HG03060 (cell line): ENCODE measurements at regions not wholly inside any gene's neighbourhood (a gene's known extent, or its start where the extent isn't known, plus 50 kb on each side); places are given as distances from the start of the nearest gene placed in this dataset.
"Not testable (repeated sequence)": the region's sequence is repeated elsewhere in the genome, so short reads cannot be mapped to it uniquely, and the experiment has no call there.

Experiments used
- ATAC-seq: cut with Tn5 transposase; IDR thresholded peaks from one replicate; pipeline ENCODE4 v1.9.1; 2021; ENCODE audit warnings: low read depth, moderate number of reproducible peaks; ENCODE audit not compliant: unreplicated experiment

DNA sequence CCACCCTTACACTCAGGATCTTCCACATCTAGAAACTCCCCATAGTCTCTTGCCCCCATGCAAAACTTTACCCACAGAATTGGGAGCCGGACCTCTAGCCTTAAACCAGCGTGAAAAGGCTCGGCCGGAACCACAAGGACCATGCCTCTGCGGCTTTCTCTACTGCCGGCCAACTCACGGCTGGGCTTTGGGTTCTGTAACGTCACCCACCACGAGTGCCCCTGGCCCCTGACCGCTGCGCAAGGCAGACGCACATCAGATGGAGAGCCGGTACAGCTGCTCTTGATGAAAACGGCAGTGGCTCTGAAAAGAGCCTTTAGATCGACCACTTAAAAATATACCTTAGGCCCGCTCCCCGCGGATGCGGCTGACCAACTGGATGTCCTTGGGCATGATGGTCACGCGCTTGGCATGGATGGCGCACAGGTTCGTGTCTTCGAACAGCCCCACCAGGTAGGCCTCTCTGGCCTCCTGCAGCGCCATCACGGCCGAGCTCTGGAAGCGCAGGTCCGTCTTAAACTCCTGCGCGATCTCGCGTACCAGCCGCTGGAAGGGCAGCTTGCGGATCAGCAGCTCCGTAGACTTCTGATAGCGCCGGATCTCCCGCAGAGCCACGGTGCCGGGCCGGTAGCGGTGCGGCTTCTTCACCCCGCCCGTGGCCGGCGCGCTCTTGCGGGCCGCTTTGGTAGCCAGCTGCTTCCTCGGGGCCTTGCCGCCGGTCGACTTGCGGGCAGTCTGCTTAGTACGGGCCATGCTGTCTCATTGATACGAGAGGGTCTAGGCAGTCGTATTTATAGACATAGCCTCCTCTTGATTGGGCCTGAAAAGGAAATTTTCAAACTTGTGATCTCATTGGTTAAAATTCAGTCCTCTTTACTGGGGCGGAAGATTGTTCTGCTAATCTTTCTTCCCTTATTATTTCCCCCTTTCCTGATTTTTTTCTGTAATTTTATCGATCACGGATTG lies 66.3 kb downstream of the FAM72C start:
- not testable (repeated sequence) for ATAC-seq

DNA sequence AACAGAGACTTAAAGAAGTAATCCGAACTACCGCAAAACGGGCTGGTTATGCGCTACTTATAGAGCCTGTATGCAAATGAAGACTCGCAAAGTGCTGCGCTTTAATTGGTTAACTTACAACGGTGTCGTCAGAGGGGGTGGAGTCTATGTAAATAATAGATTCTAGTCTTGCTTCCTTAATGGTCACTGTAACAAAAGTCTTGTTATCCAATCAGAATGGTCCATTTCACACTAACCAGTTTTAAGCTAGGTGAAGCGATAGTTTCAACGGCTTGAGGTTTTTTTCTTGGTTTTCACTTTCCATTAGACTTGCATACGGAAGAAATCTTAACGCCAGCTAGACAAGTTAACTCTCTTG lies 67.2 kb downstream of the FAM72C start:
- not testable (repeated sequence) for ATAC-seq

DNA sequence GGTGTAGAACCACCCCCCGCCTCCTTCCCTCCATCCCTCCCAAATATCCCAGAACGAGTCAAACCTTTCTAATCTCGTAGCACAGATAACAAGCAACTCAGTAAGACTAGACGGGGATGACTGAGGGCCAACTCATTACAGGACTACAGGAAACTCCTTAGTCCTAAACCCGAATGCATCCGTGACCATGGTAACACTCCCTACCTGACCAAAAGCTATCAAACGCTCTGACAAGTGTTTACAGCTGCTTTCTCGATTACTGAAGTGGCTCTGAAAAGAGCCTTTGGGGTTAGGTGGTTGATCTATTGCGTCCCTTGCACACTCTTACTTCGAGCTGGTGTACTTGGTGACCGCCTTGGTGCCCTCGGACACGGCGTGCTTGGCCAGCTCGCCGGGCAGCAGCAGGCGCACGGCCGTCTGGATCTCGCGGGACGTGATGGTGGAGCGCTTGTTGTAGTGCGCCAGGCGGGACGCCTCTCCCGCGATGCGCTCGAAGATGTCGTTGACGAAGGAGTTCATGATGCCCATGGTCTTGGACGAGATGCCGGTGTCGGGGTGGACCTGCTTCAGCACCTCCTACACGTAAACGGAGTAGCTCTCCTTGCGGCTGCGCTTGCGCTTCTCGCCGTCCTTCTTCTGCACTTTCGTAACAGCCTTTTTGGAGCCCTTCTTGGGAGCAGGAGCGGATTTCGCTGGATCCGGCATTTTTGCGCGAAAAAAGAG lies 67.7 kb downstream of the FAM72C start:
- ATAC-seq, result not testable (repeated sequence)

DNA sequence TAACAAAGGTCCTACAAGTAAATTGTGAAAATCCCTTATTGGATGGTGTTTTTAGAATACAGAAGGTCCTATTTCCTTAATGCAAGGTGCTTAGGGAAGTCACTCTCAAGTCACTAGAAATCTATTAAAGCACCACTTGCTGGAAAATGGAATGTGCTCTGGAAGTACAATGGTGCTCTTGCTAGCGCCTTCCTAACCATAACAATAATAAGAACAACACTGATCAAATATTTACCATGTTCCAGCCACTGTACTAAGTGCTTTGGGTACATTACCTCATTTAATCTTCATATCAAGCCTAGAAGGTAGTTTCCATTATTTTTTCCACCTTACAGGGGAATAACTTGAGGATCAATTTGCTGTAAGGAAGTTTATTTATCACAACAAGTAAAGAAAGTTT lies 75.4 kb downstream of the FAM72C start:
- ATAC-seq, result not testable (repeated sequence)

DNA sequence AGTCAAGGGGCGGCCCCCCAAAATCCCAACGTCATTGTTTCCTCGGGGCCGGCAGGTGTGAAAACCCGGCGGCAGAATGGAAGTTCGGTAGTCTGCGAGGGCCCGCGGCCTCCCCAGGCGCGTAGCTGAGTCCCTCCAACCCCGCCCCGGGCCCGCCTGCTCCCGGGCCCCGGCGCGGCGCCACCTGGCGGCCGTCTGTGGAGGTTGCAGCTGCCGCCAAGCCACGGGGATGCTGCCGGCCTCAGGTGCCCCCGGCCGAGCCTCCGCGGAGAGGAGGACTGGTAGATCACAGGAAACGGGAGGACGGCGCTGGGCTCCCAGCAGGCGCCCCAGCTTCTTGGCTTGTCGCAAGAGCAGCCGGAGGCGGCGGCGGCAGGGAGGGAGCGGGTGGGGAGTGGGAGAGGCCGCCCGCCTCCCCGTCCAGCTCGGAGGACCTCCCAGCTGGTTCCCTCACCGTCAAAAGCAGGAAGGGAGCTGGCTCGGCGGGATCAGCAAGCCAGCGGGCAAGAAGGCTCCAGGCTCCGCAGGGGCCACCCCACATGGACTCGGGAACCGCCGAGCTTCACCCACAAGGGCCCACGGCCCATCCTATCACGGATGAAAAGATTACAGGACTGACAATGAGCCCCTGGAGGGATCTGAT lies 86.7 kb downstream of the FAM72C start:
- ATAC-seq, result not testable (repeated sequence)

DNA sequence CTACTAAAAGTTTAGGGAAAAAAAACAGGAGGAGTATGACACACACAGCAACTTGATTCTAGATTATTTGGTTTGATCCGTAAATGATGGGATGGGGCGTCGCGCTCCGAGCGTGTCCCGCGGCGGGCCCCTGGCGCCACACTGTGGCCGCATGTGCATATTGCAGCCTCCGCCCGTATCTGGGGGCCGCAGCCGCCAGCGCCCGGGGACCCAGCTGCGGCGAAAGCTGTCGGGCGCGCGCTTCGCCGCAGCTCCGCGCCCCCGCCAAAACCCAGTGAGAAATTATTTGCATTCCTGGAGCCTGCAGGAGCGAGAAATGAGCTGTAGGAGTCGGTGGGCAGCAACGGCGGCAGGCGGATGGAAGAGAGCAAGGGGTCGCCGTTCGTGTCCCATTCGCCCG lies 87.3 kb downstream of the FAM72C start:
- not testable (repeated sequence) for ATAC-seq

DNA sequence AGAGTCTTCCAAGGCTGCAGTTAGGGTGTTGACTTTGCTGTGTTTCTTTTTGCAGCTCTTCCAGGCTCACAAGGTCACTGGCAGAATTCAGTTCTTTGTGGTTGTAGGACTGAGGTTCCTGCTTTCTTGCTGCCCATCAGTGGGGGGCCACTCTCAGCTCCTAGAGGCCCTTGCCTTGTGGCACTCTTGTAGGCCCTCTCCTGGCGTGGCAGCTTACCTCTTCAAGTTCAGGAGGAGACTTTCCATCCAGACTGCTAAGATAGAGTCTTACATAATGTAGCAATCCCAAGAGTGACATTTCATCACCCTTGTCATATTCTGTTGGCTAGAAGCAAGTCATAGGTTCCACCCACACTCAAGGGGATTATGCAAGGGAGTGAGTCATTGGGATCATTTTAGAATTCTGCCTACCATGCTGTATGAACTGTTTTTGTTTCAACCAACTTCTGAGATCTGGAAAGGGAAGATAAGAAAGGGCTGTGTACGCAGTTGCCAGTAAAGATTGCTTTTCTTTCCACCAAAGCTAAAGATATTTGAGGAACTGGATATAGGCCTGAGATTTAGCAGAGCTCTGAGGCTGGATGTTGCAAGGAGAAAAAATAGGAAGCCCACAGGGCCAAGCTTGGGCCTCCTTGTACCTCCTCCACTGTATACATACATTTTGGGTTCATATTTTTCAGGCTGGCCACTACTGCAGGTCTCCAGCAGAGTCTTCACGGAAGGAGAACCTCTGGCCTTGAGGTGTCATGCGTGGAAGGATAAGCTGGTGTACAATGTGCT lies 91.8 kb downstream of the FAM72C start:
- not testable (repeated sequence) for ATAC-seq

DNA sequence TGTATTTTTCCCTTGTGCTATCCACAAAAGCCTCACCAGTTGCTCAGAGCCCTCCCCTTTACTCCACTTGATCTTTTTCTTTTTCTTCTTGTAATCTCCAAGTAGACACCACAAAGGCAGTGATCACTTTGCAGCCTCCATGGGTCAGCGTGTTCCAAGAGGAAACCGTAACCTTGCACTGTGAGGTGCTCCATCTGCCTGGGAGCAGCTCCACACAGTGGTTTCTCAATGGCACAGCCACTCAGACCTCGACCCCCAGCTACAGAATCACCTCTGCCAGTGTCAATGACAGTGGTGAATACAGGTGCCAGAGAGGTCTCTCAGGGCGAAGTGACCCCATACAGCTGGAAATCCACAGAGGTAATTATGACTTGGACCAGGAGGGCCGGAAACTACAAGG lies 95.8 kb downstream of the FAM72C start:
- not testable (repeated sequence) for ATAC-seq

DNA sequence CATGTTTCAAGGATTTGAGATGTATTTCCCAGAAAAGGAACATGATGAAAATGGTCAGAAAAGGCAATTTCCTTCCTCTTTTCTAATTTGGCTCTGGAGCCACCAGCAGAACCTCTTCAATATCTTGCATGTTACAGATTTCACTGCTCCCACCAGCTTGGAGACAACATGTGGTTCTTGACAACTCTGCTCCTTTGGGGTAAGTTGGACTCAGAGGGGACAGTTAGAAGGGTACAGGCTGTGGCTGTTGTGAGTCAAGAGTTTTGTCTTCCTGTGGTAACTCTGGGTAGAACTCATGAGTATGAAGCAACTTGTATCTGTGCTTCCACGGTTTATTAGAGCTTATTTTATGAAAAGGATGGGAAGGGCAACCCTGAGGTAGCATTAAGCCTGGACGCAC lies 97.2 kb downstream of the FAM72C start:
- not testable (repeated sequence) for ATAC-seq

DNA sequence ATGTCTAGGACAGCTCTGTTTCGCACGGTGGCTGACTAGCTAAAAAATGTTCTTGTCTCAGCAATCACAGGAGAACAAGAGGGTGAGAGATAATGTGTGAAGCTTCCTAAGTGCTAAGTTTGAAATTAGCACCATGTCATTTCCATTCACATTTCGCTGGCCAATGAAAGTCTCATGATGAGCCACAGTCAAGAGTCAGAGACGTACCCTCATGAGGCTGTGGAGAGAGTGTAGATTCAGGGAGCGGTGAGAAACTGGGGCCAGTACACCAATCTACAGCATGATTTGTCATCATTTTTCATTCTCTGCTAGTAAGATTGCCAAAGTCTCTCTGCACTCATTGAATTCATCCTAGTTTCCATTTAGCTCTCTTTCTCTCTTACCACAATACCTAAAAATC lies 98.1 kb downstream of the FAM72C start:
- ATAC-seq, result not testable (repeated sequence)

DNA sequence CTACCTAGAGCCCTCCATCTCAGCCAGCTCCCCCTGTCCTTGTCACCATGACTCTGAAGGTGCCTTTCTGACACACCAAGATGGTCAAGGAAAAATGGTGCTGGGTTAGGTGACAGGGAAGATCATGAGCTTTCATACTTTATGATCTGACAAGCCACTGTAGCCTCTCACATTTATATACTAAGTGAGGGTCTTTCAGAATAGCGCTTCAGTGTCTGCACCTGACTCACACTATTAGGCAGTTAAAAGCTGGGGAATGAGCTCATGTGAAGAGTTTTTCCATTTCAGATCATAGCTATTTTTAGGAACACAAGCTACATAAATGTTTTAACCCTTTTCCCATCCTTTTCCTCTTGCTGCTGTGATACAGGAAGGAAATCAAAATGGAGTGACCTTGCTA lies 101.4 kb downstream of the FAM72C start:
- ATAC-seq, result not testable (repeated sequence)

DNA sequence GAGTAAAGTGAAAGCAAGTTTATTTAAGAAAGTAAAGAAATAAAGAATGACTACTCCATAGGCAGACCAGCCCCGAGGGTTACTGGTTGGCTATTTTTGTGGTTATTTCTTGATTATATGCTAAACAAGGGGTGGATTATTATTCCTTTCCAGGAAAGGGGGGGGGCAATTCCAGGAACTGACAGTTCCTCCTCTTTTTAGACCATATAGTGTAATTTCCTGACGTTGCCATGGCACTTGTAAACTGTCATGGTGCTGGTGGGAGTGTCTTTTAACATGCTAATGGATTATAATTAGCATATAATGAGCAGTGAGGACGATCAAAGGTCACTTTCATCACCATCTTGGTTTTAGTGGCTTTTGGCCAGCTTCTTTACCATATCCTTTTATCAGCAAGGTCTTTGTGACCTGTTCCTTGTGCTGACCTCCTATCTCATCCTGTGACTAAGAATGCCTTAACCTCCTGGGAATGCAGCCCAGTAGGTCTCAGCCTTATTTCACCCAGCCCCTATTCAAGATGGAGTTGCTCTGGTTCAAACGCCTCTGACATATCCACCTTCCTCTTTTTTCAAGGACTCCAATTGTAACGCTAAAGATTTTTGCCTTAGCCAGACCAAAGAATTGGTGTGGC lies 104.1 kb downstream of the FAM72C start:
- not testable (repeated sequence) for ATAC-seq

DNA sequence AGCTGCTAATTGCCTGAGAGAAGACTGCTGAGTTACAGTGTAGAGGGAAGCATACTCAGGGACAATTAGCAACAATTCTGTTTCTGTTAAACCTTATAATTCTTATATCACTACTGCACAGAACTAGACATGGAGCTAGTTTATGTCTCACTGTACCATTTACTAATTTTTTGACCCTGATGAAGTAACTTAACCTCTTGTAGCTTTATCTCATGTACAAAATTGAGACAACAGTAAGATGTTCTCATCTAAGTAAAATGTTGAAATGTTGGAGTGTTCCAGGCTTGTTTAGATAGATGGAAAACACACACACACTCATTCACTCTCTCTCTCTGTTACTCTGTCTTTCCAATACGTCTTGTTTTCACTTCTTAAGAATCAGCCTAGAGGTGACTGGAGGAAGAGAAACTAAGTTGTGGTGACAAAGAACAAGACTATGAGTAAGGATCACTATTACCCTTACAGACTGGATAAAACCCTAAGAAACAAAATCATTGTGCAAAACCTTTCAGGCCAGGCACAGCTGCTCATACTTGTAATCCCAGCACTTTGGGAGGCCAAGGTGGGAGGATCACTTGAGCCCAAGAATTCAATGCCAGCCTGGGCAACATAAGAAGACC lies 107.8 kb downstream of the FAM72C start:
- ATAC-seq, result not testable (repeated sequence)

DNA sequence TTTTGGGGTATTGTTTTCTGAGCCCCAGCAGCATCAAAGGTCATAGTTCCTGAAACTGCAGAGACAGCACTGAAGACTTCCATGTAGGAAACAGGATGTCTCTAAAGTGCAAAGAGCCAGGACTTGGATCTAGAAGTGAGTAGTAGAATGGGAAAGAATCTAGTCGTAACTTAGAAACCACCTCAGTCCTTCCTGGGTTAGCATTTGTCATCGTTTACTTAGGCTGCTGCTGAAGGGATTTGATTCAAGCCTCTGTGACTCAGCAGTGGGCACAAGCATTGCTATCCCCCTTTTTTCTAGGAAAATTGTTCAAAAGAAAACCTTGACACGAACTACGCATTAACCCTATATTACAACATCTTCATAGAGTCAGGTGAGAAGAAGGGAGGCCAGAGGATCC lies 109.1 kb downstream of the FAM72C start:
- not testable (repeated sequence) for ATAC-seq

DNA sequence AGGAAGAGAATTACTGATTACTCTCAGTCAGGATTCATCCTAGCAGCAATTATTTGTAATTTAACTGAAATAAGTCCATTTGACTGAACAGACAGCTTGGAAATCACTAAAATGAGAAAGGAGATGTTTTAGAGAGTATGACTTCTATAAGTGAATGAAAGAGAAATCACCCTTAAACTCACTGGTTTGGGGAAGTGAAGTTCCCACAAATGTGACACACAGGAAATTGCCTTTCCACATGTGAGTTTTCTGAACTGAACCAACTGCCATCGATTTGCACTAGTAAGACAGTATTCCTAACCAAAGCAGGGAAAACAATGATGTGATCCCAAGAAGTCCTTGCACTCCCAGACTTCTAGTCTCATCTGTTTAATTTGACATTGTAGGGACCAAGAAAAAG lies 110.5 kb downstream of the FAM72C start:
- not testable (repeated sequence) for ATAC-seq

DNA sequence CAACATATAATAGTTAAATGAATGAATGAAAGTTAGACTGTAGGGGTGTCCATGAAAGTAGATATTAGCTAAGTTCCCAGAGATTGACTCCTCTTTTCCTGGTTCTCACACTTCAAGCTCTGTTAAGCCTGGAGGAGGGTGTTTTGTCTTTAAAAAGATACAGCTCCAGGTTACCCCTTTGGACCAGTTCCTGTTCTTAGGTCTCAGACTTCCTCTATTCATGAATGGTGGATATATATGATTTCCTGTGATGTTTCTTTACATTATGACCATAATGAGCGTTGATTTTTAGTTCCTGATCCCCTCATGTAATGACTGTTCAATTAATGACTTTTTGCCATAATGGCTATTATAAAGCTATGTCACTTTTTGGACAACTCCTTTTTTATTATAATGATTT lies 115.9 kb downstream of the FAM72C start:
- ATAC-seq, result not testable (repeated sequence)

DNA sequence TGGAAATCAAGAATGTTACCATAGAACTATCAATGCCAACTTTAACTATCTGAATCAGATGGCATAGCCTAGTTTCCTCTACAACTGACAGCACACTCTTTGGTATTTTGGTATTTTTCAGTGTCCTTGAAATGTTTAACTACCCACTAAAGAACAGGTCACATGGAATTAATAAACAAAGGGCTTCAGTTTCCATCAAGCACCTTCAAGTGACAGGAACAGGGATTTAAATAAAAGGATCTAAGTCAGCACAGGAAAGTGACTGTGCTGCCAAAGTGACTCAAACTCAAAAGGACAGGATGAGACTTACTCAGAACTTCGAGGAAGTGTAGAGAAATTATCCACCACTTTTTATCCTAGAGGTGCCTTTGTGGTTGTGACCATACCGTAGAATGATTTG lies 117.7 kb downstream of the FAM72C start:
- not testable (repeated sequence) for ATAC-seq

DNA sequence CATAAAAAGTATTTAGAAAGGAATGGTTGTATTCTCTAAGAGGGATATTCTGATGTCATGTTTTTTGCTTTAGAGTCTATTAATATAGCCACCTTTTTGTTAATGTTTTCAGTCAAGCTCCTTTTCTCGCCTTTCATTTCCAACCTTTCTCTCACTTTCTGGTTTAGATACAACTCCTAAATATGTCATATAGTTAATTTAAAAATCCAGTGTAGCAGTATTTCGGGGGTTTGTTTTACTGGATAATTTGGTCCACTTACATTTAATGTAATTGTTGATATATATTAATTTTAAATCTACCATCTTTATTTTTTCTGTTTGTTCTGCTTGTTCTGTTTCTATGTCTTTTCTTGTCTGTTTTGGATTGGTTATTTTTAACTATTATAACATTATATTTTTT lies 121.1 kb downstream of the FAM72C start:
- ATAC-seq, result not testable (repeated sequence)

DNA sequence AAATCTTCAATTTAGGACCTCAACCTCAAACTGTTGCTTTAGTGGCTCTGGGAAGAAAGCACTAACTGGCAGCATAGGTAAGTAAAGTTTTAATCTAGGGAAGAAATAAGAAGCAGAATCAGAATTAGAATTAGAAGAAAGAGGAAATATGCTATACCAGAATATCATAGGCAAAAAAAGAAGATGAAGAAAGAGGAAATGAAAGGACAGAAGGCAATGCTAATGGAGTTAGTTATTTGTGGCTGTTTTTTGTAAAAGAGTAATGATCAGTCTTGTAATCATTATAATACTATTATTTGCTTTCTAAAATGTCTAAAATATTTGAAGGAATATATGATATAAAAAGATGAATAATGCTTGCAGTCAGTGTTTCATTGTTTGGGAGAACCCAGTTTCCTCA lies 122.9 kb downstream of the FAM72C start:
- not testable (repeated sequence) for ATAC-seq
